MM.1S (cell line): ENCODE measurements at regions not wholly inside any gene's neighbourhood (a gene's known extent, or its start where the extent isn't known, plus 50 kb on each side); places are given as distances from the start of the nearest gene placed in this dataset.

Experiments used
- EZH2 ChIP-seq: fragments of 300-600 bp; sonication (generic); optimal IDR thresholded peaks from 2 replicates; pipeline ENCODE3; 2017; ENCODE audit warnings: low read depth, mild to moderate bottlenecking, antibody characterized with exemption, low read length, mixed read lengths
- EZH2phosphoT487 ChIP-seq: fragments of 300-600 bp; sonication (generic); IDR thresholded peaks from 2 replicates; pipeline ENCODE4 v1.6.1; 2018; ENCODE audit warnings: antibody characterized with exemption, low read length

GRCh38 chr15:87527875-87528274 lies 728.7 kb downstream of the NTRK3 start:
- no peak for TF ChIP-seq EZH2
- no peak for TF ChIP-seq EZH2phosphoT487
